GM12878 (cell line): ENCODE measurements at regions not wholly inside any gene's neighbourhood (a gene's known extent, or its start where the extent isn't known, plus 50 kb on each side); places are given as distances from the start of the nearest gene placed in this dataset.

Source experiments
- ATAC-seq: fragments of 200-7000 bp; cut with Tn5 transposase; 3 replicates; pipeline ENCODE4 v1.9.1; 2020; ENCODE audit warnings: mild to moderate bottlenecking, moderate library complexity
- BruUV-seq: library from RNA; stranded (reverse); fragments of 400-500 nt; replicated peaks from 2 replicates; lab custom pipeline; 2021; lab: Mats Ljungman, UMichigan
- CTCF ChIA-PET: fragments of 300-600 bp; sonication (Branson Sonifier 250); formaldehyde crosslinking; extraction: SDS; loops from one replicate; lab custom pipeline; 2021; ENCODE audit warnings: inconsistent platforms; lab: Yijun Ruan, JAX
- POLR2A ChIA-PET: fragments of 350-600 bp; formaldehyde crosslinking; extraction: SDS; loops from one replicate; lab custom pipeline; 2021; ENCODE audit warnings: inconsistent platforms; lab: Charles Lee
- RAD21 ChIA-PET: fragments of 300-600 bp; sonication (Branson Sonifier 250); formaldehyde crosslinking; loops from one replicate; lab custom pipeline; 2023; ENCODE audit warnings: antibody characterized with exemption; ENCODE audit not compliant: unreplicated experiment; lab: Charles Lee
- SMC1A ChIA-PET: fragments of 300-600 bp; sonication (Branson Sonifier 250); formaldehyde crosslinking; loops from one replicate; lab custom pipeline; 2023; ENCODE audit not compliant: unreplicated experiment, uncharacterized antibody; lab: Charles Lee
- DNase-seq: peaks from one replicate; pipeline ENCODE4 v3.0.0-alpha.2; 2011; ENCODE audit warnings: low read depth, low spot score
- FAIRE-seq: peaks from 3 replicates; lab custom pipeline; 2011; peaks lifted over from hg19 to GRCh38; lab: Jason Lieb, UNC
- H2AFZ ChIP-seq: 2 replicates; pipeline ENCODE4 v1.6.0; 2011; ENCODE audit warnings: low read depth, low read length, control low read depth; ENCODE audit not compliant: control insufficient read depth
- H3K27ac ChIP-seq: 2 replicates; pipeline ENCODE4 v1.5.1; 2011; ENCODE audit warnings: control low read depth; ENCODE audit not compliant: control insufficient read depth, insufficient read depth
- H3K27me3 ChIP-seq, 2 experiments: replicated peaks in 1 of 2; 2 replicates each; pipeline versions ENCODE4 v1.6.0 to v1.6.1; 2011; ENCODE audit warnings: low read length in 1 of 2; ENCODE audit not compliant: control insufficient read depth in 2 of 2, insufficient read depth in 2 of 2
- H3K36me3 ChIP-seq, 2 experiments: 2 replicates each; pipeline ENCODE4 v1.5.1; 2011; ENCODE audit warnings: low read length in 1 of 2; ENCODE audit not compliant: control insufficient read depth in 2 of 2, insufficient read depth in 2 of 2
- H3K4me1 ChIP-seq: 2 replicates; pipeline ENCODE4 v1.6.1; 2011; ENCODE audit warnings: mild to moderate bottlenecking, low read length, moderate library complexity, mixed read lengths; ENCODE audit not compliant: control insufficient read depth, insufficient read depth
- H3K4me2 ChIP-seq: 2 replicates; pipeline ENCODE4 v1.6.0; 2011; ENCODE audit warnings: control low read depth; ENCODE audit not compliant: control insufficient read depth, insufficient read depth
- H3K4me3 ChIP-seq: fragments of 200-600 bp; sonication (generic); 2 replicates; pipeline ENCODE4 v1.5.1; 2016
- H3K79me2 ChIP-seq: 2 replicates; pipeline ENCODE4 v1.6.0; 2011; ENCODE audit warnings: low read length; ENCODE audit not compliant: control insufficient read depth, insufficient read depth
- H3K9ac ChIP-seq: 2 replicates; pipeline ENCODE4 v1.8.0; 2011; ENCODE audit warnings: low read length, control low read depth, mixed read lengths; ENCODE audit not compliant: control insufficient read depth, insufficient read depth
- H3K9me3 ChIP-seq: replicated peaks from 3 replicates; pipeline ENCODE4 v1.5.1; 2011; ENCODE audit warnings: mild to moderate bottlenecking, low read length; ENCODE audit not compliant: control insufficient read depth, insufficient read depth
- H4K20me1 ChIP-seq: 2 replicates; pipeline ENCODE4 v1.6.0; 2011; ENCODE audit not compliant: control insufficient read depth, insufficient read depth
- CREB1 ChIP-seq: IDR thresholded peaks from 2 replicates; pipeline ENCODE4 v1.6.1; 2012; ENCODE audit warnings: low read depth, mild to moderate bottlenecking, inconsistent platforms
- CREM ChIP-seq: IDR thresholded peaks from 2 replicates; pipeline ENCODE4 v1.6.1; 2014; ENCODE audit warnings: antibody characterized with exemption, low read depth
- EGR1 ChIP-seq, 2 experiments: IDR thresholded peaks; 1 replicate in 1 of 2; 2 replicates in 1 of 2; pipeline ENCODE4 v1.6.1; 2011 to 2012; ENCODE audit warnings: low read depth in 2 of 2, low read length in 2 of 2, borderline replicate concordance in 1 of 2, mild to moderate bottlenecking in 1 of 2, moderate library complexity in 1 of 2
- ETV6 ChIP-seq, 2 experiments: fragments of 450-650 bp in 1 of 2; IDR thresholded peaks in 1 of 2; conservative IDR thresholded peaks in 1 of 2; 2 replicates each; pipeline ENCODE4 v1.6.1; 2014; ENCODE audit warnings: antibody characterized with exemption in 1 of 2, borderline replicate concordance in 1 of 2, low read depth in 1 of 2, mild to moderate bottlenecking in 1 of 2, moderate library complexity in 1 of 2
- EZH2 ChIP-seq: IDR thresholded peaks from 2 replicates; pipeline ENCODE4 v1.6.1; 2012; ENCODE audit warnings: low read depth, mild to moderate bottlenecking, control low read depth, inconsistent platforms, low read length, borderline replicate concordance; ENCODE audit not compliant: control insufficient read depth
- HDAC2 ChIP-seq: fragments of 200-600 bp; sonication (generic); IDR thresholded peaks from 2 replicates; pipeline ENCODE4 v1.6.1; 2017
- NR2C1 ChIP-seq: fragments of 450-650 bp; IDR thresholded peaks from 2 replicates; pipeline ENCODE4 v1.6.1; 2017; ENCODE audit warnings: antibody characterized with exemption, mild to moderate bottlenecking, moderate library complexity
- POLR2AphosphoS2 ChIP-seq: IDR thresholded peaks from 2 replicates; pipeline ENCODE4 v1.6.1; 2011; ENCODE audit warnings: low read depth, mild to moderate bottlenecking, low read length, improper control_type of control experiment, moderate library complexity
- RB1 ChIP-seq: fragments of 450-650 bp; formaldehyde crosslinking; IDR thresholded peaks from 2 replicates; pipeline ENCODE4 v1.6.1; 2017; ENCODE audit warnings: mild to moderate bottlenecking, borderline replicate concordance
- RCOR1 ChIP-seq: conservative IDR thresholded peaks from 2 replicates; pipeline ENCODE4 v1.6.1; 2012; ENCODE audit warnings: low read depth, low read length, improper control_type of control experiment
- SIX5 ChIP-seq: IDR thresholded peaks from 2 replicates; pipeline ENCODE4 v1.6.1; 2011; ENCODE audit warnings: mild to moderate bottlenecking, low read depth, low read length, moderate library complexity; ENCODE audit not compliant: severe bottlenecking
- ZNF622 ChIP-seq: fragments of 450-650 bp; IDR thresholded peaks from 2 replicates; pipeline ENCODE4 v1.6.1; 2017; ENCODE audit warnings: mild to moderate bottlenecking, inconsistent platforms
- WGBS: methylation state at CpG from one replicate; pipeline ENCODE4 v1.1.6; 2016; ENCODE audit warnings: low lambda C conversion rate; ENCODE audit not compliant: insufficient replicate concordance, insufficient coverage; ENCODE audit errors: missing lambda C conversion rate; 5-methylcytosine and 5-hydroxymethylcytosine counted together
- in situ Hi-C: fragments of 300-500 bp; cut with MboI; formaldehyde crosslinking; loops from 9 replicates; pipeline ENCODE4 v1.14.3; 2018; ENCODE audit warnings: mixed read lengths
- intact Hi-C: fragments of 100-400 bp; cut with micrococcal nuclease; formaldehyde crosslinking; loops from one replicate; pipeline ENCODE4 v1.14.2; 2022; ENCODE audit not compliant: unreplicated experiment
- TF ChIP-seq, protein P1 (sequence below): fragments of 450-650 bp; IDR thresholded peaks from 2 replicates; pipeline ENCODE4 v1.6.1; 2017; ENCODE audit warnings: mild to moderate bottlenecking, moderate library complexity
- TF ChIP-seq, protein P2 (sequence below): IDR thresholded peaks from 2 replicates; pipeline ENCODE4 v1.6.1; 2011; ENCODE audit warnings: mild to moderate bottlenecking, low read depth, low read length, moderate library complexity; ENCODE audit not compliant: insufficient replicate concordance
- TF ChIP-seq, protein P3 (sequence below): fragments of 450-650 bp; IDR thresholded peaks from 2 replicates; pipeline ENCODE4 v1.6.1; 2017; ENCODE audit warnings: mild to moderate bottlenecking, low read depth, inconsistent platforms; ENCODE audit not compliant: poor library complexity, severe bottlenecking

GRCh38 chr16:65316808-65317207, 194.9 kb upstream of the CDH11 start:
- TF ChIP-seq CREM: no peak
- no peak for TF ChIP-seq HDAC2
- no peak for TF ChIP-seq NR2C1
- TF ChIP-seq ZNF622: no peak
- TF ChIP-seq, protein P1, sequence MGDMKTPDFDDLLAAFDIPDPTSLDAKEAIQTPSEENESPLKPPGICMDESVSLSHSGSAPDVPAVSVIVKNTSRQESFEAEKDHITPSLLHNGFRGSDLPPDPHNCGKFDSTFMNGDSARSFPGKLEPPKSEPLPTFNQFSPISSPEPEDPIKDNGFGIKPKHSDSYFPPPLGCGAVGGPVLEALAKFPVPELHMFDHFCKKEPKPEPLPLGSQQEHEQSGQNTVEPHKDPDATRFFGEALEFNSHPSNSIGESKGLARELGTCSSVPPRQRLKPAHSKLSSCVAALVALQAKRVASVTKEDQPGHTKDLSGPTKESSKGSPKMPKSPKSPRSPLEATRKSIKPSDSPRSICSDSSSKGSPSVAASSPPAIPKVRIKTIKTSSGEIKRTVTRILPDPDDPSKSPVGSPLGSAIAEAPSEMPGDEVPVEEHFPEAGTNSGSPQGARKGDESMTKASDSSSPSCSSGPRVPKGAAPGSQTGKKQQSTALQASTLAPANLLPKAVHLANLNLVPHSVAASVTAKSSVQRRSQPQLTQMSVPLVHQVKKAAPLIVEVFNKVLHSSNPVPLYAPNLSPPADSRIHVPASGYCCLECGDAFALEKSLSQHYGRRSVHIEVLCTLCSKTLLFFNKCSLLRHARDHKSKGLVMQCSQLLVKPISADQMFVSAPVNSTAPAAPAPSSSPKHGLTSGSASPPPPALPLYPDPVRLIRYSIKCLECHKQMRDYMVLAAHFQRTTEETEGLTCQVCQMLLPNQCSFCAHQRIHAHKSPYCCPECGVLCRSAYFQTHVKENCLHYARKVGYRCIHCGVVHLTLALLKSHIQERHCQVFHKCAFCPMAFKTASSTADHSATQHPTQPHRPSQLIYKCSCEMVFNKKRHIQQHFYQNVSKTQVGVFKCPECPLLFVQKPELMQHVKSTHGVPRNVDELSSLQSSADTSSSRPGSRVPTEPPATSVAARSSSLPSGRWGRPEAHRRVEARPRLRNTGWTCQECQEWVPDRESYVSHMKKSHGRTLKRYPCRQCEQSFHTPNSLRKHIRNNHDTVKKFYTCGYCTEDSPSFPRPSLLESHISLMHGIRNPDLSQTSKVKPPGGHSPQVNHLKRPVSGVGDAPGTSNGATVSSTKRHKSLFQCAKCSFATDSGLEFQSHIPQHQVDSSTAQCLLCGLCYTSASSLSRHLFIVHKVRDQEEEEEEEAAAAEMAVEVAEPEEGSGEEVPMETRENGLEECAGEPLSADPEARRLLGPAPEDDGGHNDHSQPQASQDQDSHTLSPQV: no peak
- TF ChIP-seq, protein P2, sequence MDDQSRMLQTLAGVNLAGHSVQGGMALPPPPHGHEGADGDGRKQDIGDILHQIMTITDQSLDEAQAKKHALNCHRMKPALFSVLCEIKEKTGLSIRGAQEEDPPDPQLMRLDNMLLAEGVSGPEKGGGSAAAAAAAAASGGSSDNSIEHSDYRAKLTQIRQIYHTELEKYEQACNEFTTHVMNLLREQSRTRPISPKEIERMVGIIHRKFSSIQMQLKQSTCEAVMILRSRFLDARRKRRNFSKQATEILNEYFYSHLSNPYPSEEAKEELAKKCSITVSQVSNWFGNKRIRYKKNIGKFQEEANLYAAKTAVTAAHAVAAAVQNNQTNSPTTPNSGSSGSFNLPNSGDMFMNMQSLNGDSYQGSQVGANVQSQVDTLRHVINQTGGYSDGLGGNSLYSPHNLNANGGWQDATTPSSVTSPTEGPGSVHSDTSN: no peak
- no peak for TF ChIP-seq CREB1
- TF ChIP-seq RB1: no peak
- TF ChIP-seq ETV6 (conservative IDR thresholded peaks at IDR 0.05 in 1 of 2, IDR thresholded peaks at IDR 0.05 in 1 of 2; ENCODE audit: borderline replicate concordance in 1 of 2, low read depth in 1 of 2): no peak
- no peak for TF ChIP-seq POLR2AphosphoS2
- TF ChIP-seq SIX5: no peak
- no peak for TF ChIP-seq EZH2
- TF ChIP-seq EGR1 (IDR thresholded peaks at IDR 0.05; ENCODE audit: borderline replicate concordance in 1 of 2, low read depth in 2 of 2, low read length in 2 of 2): no peak
- TF ChIP-seq, protein P3, sequence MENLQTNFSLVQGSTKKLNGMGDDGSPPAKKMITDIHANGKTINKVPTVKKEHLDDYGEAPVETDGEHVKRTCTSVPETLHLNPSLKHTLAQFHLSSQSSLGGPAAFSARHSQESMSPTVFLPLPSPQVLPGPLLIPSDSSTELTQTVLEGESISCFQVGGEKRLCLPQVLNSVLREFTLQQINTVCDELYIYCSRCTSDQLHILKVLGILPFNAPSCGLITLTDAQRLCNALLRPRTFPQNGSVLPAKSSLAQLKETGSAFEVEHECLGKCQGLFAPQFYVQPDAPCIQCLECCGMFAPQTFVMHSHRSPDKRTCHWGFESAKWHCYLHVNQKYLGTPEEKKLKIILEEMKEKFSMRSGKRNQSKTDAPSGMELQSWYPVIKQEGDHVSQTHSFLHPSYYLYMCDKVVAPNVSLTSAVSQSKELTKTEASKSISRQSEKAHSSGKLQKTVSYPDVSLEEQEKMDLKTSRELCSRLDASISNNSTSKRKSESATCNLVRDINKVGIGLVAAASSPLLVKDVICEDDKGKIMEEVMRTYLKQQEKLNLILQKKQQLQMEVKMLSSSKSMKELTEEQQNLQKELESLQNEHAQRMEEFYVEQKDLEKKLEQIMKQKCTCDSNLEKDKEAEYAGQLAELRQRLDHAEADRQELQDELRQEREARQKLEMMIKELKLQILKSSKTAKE: no peak
- no peak for TF ChIP-seq RCOR1
- no peaks in the 10 kb centered on the region for H3K4me1 ChIP-seq
- H3K9me3 ChIP-seq: no peaks in the 10 kb centered on the region
- ChIA-PET SMC1A (no interaction called here), RAD21 (no interaction called here), CTCF (no interaction called here), POLR2A (no interaction called here)
- intact Hi-C loops: no loop called here
- H3K27me3 ChIP-seq: no peaks in the 10 kb centered on the region
- BruUV-seq: no TSS peak
- H3K36me3 ChIP-seq: no peaks in the 10 kb centered on the region
- DNase-seq (no peak), FAIRE-seq (no peak), ATAC-seq (no peak)
- no peaks in the 10 kb centered on the region for H4K20me1 ChIP-seq
- H3K4me2 ChIP-seq: no peak overlapping the region
- WGBS: 2% methylated on average over 3 of the region's 3 CpGs
- in situ Hi-C loops: no loop called here
- H3K9ac ChIP-seq: no peak overlapping the region
- H3K27ac ChIP-seq: no peak overlapping the region
- H2AFZ ChIP-seq: no peak overlapping the region
- no peaks in the 10 kb centered on the region for H3K79me2 ChIP-seq
- H3K4me3 ChIP-seq: no peak overlapping the region
